ENCODE measurements at regions not wholly inside any gene's neighbourhood (a gene's known extent, or its start where the extent isn't known, plus 50 kb on each side); places are given as distances from the start of the nearest gene placed in this dataset.

DNA sequence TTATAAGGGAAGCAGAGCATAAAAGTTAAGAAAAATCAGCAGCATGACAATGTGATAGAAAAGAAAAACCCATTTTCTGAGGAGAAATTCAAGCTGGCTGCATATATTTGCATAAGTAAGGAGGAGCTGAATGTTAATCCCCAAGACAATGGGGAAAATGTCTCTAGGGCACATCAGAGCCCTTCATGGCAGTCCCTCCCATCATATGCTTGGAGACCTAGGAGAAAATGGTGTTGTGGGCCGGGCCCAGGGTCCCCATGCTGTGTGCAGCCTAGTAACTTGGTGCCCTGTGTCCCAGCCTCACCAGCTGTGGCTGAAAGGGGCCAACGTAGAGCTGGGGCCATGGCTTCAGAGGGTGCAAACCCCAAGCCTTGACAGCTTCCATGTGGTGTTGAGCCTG is 100.6 kb upstream of the PLPPR4 start:
- DNase-seq (ENCODE audit: low spot score) = no peak
- TF ChIP-seq, protein P1, sequence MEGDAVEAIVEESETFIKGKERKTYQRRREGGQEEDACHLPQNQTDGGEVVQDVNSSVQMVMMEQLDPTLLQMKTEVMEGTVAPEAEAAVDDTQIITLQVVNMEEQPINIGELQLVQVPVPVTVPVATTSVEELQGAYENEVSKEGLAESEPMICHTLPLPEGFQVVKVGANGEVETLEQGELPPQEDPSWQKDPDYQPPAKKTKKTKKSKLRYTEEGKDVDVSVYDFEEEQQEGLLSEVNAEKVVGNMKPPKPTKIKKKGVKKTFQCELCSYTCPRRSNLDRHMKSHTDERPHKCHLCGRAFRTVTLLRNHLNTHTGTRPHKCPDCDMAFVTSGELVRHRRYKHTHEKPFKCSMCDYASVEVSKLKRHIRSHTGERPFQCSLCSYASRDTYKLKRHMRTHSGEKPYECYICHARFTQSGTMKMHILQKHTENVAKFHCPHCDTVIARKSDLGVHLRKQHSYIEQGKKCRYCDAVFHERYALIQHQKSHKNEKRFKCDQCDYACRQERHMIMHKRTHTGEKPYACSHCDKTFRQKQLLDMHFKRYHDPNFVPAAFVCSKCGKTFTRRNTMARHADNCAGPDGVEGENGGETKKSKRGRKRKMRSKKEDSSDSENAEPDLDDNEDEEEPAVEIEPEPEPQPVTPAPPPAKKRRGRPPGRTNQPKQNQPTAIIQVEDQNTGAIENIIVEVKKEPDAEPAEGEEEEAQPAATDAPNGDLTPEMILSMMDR (IDR thresholded peaks at IDR 0.05; ENCODE audit: extremely low read depth, missing control alignments) = no peak

DNA sequence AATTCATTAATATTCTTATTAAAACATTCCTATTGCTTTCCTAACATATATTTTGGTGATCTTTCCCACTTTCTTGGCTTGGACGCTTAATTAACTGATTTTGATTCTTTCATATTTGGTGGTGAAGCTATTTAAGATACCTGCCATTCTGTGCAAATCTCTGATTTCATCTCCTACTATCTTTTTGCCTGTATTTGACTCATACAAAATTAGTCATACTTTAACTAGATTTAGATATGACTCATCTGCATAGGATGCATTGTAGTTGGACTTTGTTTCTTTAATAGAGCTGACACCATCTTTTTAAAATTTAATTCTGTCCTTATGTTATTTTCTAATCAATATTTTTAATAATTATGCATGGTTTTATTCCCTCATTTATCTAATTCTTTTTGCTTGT is 93.8 kb upstream of the PLPPR4 start:
- TF ChIP-seq, protein P1 (IDR thresholded peaks at IDR 0.05; ENCODE audit: extremely low read depth, missing control alignments) = no peak
- no peak for DNase-seq (ENCODE audit: low spot score)

DNA sequence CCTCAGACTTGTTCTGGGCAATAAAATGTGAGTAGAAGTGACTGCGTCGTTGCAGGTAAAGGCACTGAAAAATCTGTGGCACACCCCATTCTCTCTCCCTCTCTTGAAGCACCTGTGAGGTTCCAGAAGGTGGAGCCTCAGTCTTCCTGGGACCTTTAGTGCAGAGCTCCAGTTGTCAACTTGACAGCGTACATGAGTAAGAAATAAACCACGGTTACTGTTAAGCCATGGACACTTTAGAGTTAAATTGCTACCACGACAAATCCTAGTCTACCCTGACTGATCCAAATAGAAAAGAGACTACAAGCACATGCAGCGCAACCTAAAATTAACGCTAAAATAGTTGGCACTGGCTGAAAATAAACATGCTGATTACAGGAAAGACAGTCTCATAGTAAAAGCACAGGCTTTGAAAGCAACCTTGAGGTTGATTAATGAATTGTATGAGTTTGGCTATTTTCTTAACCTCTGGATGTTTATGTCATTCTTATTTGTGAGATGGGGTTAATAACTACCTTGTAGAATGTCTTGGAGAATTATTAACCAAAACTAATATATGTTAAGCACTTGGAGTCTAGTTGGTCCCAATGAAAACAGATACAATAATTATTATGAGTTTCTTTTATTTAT is 93.0 kb upstream of the PLPPR4 start:
- no peak for DNase-seq (ENCODE audit: low spot score)

DNA sequence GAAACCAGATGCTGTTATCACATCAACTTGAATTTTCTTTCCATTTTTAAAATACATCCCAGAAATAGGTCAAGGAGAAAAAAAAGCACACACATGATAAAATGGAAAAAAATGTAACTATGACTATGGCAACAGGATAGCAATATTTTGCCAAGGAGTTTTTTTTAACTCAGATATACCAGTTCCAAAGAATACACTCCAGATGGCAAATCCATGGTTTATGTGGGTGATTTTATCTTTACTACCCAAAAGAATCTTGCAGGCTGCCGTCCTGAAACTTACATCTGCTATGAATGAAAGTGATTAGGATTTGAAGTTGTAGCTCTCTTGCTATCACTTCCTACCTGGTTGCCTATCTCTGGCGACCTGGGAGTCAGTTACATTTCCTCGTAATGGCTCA is 91.0 kb upstream of the PLPPR4 start:
- no peak for DNase-seq (ENCODE audit: low spot score)
- TF ChIP-seq, protein P1 (IDR thresholded peaks at IDR 0.05; ENCODE audit: extremely low read depth, missing control alignments) = no peak

More for the DNA sequence above, 93.0 kb upstream of the PLPPR4 start:
- TF ChIP-seq, protein P1 (IDR thresholded peaks at IDR 0.05; ENCODE audit: extremely low read depth, missing control alignments) = no peak

DNA sequence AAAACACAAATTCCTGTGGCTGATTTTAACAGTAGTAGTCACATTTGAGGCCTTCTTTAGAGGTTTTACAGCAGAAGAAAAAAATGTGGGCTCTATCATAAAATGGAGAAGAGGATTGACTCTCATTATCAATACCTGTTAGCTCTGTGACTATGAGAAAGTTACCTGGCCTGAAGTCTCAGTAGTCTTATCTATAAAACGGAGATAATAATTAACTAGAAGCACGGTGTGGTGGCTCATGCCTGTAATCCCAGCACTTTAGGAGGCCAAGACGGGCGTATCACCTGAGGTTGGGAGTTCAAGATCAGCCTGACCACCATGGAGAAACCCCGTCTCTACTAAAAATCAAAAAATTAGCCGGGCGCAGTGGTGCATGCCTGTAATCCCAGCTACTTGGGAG is 90.4 kb upstream of the PLPPR4 start:
- no peak for DNase-seq (ENCODE audit: low spot score)
- TF ChIP-seq, protein P1 (IDR thresholded peaks at IDR 0.05; ENCODE audit: extremely low read depth, missing control alignments) = no peak

DNA sequence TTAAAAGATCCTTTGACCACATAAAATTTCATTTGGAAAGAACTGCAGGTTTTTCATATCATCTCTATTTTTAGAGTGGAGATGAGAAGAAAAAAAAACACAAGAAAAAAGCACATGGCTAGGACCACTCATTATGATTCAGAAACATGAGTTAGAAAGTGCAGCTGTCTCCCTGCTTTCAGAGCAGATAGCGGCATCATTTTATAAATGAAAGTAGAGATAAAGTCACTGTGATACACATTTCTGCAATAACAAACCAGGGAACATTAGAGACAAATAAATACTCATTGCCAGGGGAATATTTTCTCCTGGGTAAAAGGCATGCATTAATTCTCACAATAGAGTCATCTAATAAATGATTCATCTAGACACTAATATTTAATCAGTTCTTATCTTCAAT is 87.5 kb upstream of the PLPPR4 start:
- TF ChIP-seq, protein P1 (IDR thresholded peaks at IDR 0.05; ENCODE audit: extremely low read depth, missing control alignments) = no peak
- DNase-seq (ENCODE audit: low spot score) = no peak

DNA sequence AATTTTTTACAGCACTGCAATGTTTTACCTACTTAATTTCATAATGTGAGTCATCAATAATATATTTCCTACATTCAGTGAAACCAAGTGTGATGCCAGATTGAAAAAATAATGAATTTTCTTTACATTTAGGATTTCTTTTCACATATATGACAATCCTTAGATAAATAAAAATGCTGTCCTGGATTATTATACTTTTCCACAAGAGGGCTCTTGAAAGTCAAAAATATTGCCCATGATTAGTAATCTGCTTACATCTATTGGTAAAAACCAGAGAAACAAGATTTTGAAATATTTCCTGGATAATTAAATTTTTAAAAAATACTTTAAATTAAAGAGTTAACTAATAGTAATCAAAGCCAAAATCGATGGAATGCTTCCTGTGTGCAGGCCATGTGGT is 86.8 kb upstream of the PLPPR4 start:
- TF ChIP-seq, protein P1 (IDR thresholded peaks at IDR 0.05; ENCODE audit: extremely low read depth, missing control alignments) = no peak
- no peak for DNase-seq (ENCODE audit: low spot score)

All from GM20000 (cell line).